GM12874 (cell line): ENCODE measurements at regions not wholly inside any gene's neighbourhood (a gene's known extent, or its start where the extent isn't known, plus 50 kb on each side); places are given as distances from the start of the nearest gene placed in this dataset.

Experiments
- TF ChIP-seq, protein P1 (sequence below): IDR thresholded peaks from 2 replicates; pipeline ENCODE4 v1.5.1; 2011; ENCODE audit warnings: low read depth, mild to moderate bottlenecking, control low read depth, low read length, moderate library complexity; ENCODE audit not compliant: insufficient read depth

DNA sequence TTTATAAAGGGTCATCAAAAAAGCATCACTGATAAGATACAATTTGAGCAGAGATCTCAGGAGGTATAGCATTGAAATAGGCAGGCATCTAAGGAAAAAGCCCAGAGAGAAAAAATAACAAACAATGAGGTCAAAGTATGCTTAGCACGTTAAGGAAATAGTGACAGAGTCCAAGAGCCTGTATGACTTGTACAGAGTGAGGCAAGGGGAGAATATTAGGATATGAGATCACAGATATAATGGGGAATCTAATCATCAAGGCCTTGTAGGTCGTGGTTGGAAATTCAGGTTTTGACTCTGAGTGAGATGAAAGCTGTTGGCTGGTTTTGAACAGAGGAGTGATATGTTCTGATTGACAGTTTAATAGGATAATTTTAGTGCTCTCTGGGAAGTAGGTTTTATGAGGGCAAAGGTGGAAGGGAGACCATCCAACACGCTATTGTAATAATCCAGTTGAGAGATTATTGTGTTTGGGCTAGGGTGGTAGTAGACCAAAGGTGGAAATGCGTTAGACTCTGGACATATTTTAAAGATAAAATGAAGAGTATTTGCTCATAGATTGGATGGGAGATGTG is 644.6 kb upstream of the TMPRSS15 start:
- TF ChIP-seq, protein P1, sequence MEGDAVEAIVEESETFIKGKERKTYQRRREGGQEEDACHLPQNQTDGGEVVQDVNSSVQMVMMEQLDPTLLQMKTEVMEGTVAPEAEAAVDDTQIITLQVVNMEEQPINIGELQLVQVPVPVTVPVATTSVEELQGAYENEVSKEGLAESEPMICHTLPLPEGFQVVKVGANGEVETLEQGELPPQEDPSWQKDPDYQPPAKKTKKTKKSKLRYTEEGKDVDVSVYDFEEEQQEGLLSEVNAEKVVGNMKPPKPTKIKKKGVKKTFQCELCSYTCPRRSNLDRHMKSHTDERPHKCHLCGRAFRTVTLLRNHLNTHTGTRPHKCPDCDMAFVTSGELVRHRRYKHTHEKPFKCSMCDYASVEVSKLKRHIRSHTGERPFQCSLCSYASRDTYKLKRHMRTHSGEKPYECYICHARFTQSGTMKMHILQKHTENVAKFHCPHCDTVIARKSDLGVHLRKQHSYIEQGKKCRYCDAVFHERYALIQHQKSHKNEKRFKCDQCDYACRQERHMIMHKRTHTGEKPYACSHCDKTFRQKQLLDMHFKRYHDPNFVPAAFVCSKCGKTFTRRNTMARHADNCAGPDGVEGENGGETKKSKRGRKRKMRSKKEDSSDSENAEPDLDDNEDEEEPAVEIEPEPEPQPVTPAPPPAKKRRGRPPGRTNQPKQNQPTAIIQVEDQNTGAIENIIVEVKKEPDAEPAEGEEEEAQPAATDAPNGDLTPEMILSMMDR, result no peak

DNA sequence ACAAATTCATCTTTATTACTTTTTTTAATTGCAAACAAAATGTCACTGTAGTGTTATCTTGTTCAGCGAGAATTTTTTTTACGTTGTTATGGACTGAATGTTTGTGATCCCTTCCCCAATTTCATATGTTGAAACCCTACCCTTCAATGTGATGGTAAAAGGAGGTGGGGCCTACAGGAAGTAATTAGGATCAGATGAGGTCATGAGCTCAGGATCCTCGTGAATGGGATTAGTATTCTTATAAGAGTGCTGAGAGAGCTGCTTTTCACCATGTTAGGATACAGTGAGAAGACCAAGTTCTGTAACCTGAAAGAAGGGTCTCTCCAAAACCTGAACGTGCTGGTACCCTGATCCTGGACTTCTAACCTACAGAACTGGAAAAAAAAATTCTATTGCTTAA is 646.0 kb upstream of the TMPRSS15 start:
- TF ChIP-seq, protein P1, result no peak

DNA sequence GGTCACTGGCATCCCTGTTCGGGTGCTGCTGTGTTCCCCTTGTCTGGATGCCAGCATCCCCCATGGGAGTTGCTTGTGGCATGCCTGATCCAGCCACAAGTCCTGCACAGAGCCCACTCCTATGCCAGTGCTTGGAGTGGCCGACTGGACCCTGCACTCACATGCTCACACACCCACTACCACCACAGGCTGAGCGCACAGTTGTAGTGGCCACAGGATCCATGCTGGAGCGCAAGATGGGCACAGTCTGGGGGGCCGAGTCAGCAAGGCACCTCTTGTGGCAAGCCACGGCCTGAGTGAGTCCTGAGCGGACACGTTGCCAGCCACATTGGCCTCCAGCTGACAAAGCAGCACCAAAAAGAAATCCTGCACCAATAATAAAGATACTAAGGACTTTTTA is 661.6 kb upstream of the TMPRSS15 start:
- TF ChIP-seq, protein P1, result no peak

DNA sequence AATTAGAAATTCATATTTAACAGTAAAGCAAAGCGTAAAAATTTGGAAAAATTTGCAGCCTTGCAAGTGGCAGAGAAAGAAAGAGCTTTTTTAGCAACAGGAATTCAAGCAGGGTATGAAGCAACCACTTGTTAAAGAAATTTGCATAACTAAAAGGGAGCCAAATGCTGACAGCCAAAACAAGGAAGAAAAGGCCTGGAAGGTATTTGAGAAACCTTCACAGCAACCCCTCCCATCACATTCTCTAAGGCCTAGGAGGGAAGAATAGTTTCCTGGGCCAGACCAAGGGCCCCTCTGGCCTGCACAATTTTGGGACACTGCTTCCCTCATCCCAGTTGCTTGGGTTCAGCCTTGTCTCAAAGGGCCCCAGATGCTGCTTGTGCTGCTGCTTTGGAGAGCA is 672.4 kb upstream of the TMPRSS15 start:
- TF ChIP-seq, protein P1, result no peak

DNA sequence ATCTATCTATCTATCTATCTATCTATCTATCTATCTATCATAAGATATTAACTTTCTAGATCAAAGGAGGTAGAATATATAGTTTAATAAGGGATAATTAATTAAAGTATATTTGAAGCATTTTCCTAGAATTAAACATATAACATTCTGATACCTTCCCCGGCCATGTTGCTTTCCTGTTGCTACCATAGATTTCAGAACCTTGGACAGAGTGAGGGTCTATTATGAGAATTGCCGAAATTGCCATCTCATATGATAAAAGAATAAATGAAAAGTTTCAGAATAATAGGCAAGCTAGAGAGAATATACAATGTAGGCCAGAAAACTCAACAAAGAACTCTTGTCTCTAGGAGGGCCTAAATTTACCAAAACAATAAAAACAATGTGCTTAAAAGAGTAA is 706.1 kb upstream of the TMPRSS15 start:
- TF ChIP-seq, protein P1, result no peak

DNA sequence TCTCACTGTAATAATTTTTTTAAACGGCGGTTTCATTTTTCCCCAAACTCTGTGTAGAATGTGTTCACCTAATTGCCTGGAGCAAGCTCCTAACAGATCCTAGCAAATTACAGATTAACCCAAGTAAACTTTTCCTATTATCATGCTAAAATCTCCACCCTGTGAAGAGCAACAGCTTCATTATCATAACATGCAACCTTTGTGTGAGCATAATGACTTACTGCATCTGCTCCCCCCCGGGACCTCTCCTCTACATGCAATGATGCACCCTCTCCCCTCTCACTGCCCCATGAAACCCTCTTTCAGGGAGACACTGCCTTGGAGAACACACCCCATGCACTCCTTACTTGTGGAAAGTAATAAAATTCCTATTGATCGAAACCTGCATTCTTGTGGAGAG is 717.0 kb upstream of the TMPRSS15 start:
- TF ChIP-seq, protein P1, result no peak

DNA sequence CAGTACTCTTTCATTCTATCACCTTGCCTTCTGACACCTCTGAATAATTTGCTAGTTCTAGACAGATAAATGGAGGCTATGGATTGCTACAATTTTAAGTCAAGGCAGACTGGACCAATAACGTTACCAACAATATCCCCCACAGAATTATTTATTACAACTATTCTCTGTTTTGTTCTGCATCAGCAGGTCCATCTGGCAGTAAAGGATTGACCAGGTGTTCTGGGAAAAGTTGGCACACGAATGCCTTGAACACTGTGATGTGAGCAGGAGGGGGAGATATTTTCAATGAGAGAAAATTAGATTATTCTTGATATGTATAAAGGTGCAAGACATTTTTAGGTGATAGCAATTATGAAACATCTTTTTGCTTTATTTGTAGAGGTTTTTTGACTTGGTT is 718.8 kb upstream of the TMPRSS15 start:
- TF ChIP-seq, protein P1, result no peak
